ENCODE measurements at regions not wholly inside any gene's neighbourhood (a gene's known extent, or its start where the extent isn't known, plus 50 kb on each side); places are given as distances from the start of the nearest gene placed in this dataset.
"Not testable (repeated sequence)": the region's sequence is repeated elsewhere in the genome, so short reads cannot be mapped to it uniquely, and the experiment has no call there.

DNA sequence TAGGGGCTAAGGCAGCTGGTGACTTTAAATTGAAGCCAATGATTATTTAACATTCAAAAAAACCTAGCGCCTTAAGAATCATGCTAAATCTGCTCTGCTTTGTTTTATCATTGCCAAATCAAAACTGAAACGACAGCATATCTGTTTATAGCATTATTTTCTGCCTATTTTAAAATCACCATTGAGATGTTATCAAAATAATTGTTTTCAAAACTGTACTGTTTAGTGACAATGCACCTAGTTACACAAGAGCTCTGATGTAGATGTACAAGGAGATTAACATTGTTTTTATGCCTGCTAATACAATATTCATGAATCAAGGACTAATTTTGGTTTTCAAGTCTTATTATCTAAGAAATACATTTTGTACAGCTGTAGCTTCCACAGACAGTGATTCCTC, 1521.3 kb downstream of the AMY1C start:
- DNase-seq, result no peak

GRCh38 chr1:105272376-105272775, 1522.7 kb downstream of the AMY1C start:
- not testable (repeated sequence) for H3K4me1 Mint-ChIP-seq, H3K27ac Mint-ChIP-seq, H3K36me3 Mint-ChIP-seq

More for the DNA sequence above, 1521.3 kb downstream of the AMY1C start:
- no peaks in the 10 kb centered on the region for H3K36me3 Mint-ChIP-seq
- no CpG with 5 or more reads among the region's 2 CpGs for WGBS (ENCODE audit: insufficient coverage)
- Histone ChIP-seq H3K27me3 (ENCODE audit: control insufficient read depth in 2 of 2, insufficient read depth in 2 of 2, low read length in 2 of 2) (no peaks in the 10 kb centered on the region), H3K4me3 (replicated peaks in 1 of 3; ENCODE audit: low read depth in 2 of 3, low read length in 3 of 3) (no peak overlapping the region), H3K36me3 (replicated peaks in 1 of 2; ENCODE audit: control insufficient read depth in 1 of 2, insufficient read depth in 2 of 2, low read length in 2 of 2) (no peaks in the 10 kb centered on the region), H4K20me1 (ENCODE audit: insufficient read depth, low read length) (no peaks in the 10 kb centered on the region), H2AFZ (ENCODE audit: insufficient read depth, low read depth, low read length, poor library complexity, severe bottlenecking) (no peak overlapping the region), H3K9me3 (replicated peaks in 1 of 2; ENCODE audit: control insufficient read depth in 1 of 2, insufficient read depth in 1 of 2, low read length in 2 of 2) (peaks cover 9 to 10% of the 10 kb centered on the region in 2 donors), H3K4me2 (replicated peaks; ENCODE audit: extremely low read depth, low read length, poor library complexity, severe bottlenecking) (no peak overlapping the region), H3K79me2 (ENCODE audit: insufficient read depth, low read length) (no peaks in the 10 kb centered on the region), H3K4me1 (ENCODE audit: control insufficient read depth in 1 of 2, insufficient read depth in 2 of 2, low read length in 2 of 2) (no peaks in the 10 kb centered on the region), H3K27ac (ENCODE audit: low read depth in 1 of 2, low read length in 2 of 2) (no peak overlapping the region), H3K9ac (ENCODE audit: insufficient read depth, low read length, poor library complexity, severe bottlenecking) (no peak overlapping the region)
- H3K9me3 Mint-ChIP-seq, result peaks cover 0 to 15% (median 2%) of the 10 kb centered on the region in 7 donors
- intact Hi-C loops (cut with micrococcal nuclease), result no loop called here
- H3K4me3 Mint-ChIP-seq, result no peak overlapping the region
- H3K4me1 Mint-ChIP-seq, result no peaks in the 10 kb centered on the region
- TF ChIP-seq CTCF (IDR thresholded peaks at IDR 0.05), result no peak
- H3K27ac Mint-ChIP-seq, result no peak overlapping the region
- no peaks in the 10 kb centered on the region for H3K27me3 Mint-ChIP-seq (ENCODE audit: low read depth in 3 of 3)

More at GRCh38 chr1:105272376-105272775, 1522.7 kb downstream of the AMY1C start:
- H3K4me2 ChIP-seq (replicated peaks; ENCODE audit: extremely low read depth, low read length, poor library complexity, severe bottlenecking); H3K4me1 ChIP-seq (ENCODE audit: control insufficient read depth in 1 of 2, insufficient read depth in 2 of 2, low read length in 2 of 2); DNase-seq; H3K27ac ChIP-seq (ENCODE audit: low read depth in 1 of 2, low read length in 2 of 2); H3K27me3 Mint-ChIP-seq (ENCODE audit: low read depth in 3 of 3); H3K4me3 Mint-ChIP-seq; H2AFZ ChIP-seq (ENCODE audit: insufficient read depth, low read depth, low read length, poor library complexity, severe bottlenecking); H4K20me1 ChIP-seq (ENCODE audit: insufficient read depth, low read length); H3K4me3 ChIP-seq (replicated peaks in 1 of 3; ENCODE audit: low read depth in 2 of 3, low read length in 3 of 3); H3K79me2 ChIP-seq (ENCODE audit: insufficient read depth, low read length); H3K27me3 ChIP-seq (ENCODE audit: control insufficient read depth in 2 of 2, insufficient read depth in 2 of 2, low read length in 2 of 2); intact Hi-C loops (cut with micrococcal nuclease); H3K9ac ChIP-seq (ENCODE audit: insufficient read depth, low read length, poor library complexity, severe bottlenecking); H3K36me3 ChIP-seq (replicated peaks in 1 of 2; ENCODE audit: control insufficient read depth in 1 of 2, insufficient read depth in 2 of 2, low read length in 2 of 2); H3K9me3 ChIP-seq (replicated peaks in 1 of 2; ENCODE audit: control insufficient read depth in 1 of 2, insufficient read depth in 1 of 2, low read length in 2 of 2): not testable (repeated sequence)
- peaks cover 0 to 15% (median 0%) of the 10 kb centered on the region in 7 donors for H3K9me3 Mint-ChIP-seq
- WGBS (ENCODE audit: insufficient coverage), result no CpG with 5 or more reads among the region's 8 CpGs
